OCI-LY7 (cell line): ENCODE measurements at regions not wholly inside any gene's neighbourhood (a gene's known extent, or its start where the extent isn't known, plus 50 kb on each side); places are given as distances from the start of the nearest gene placed in this dataset. TPM values are rescaled to one million over a fixed set of nuclear protein-coding genes. Genes with fewer than 3 reads are reported as not detected.

Experiments
- BruUV-seq: library from RNA; stranded (reverse); fragments of 400-500 nt; replicated peaks from 2 replicates; lab custom pipeline; 2021; lab: Mats Ljungman, UMichigan
- CTCF ChIA-PET: fragments of 300-600 bp; sonication (Branson Sonifier 250); formaldehyde crosslinking; loops from one replicate; lab custom pipeline; 2022; ENCODE audit warnings: antibody characterized with exemption; ENCODE audit not compliant: unreplicated experiment; lab: Charles Lee
- POLR2A ChIA-PET: fragments of 300-600 bp; sonication (Branson Sonifier 250); formaldehyde crosslinking; loops from one replicate; lab custom pipeline; 2022; ENCODE audit warnings: antibody characterized with exemption; lab: Charles Lee
- DNase-seq: peaks from one replicate; pipeline ENCODE4 v3.0.0-alpha.2; 2015; ENCODE audit warnings: low spot score
- H2AFZ ChIP-seq: fragments of 200-600 bp; sonication (generic), shearing (Covaris generic); 2 replicates; pipeline ENCODE4 v1.6.1; 2014; ENCODE audit warnings: mild to moderate bottlenecking, antibody characterized with exemption, low read length, moderate library complexity
- H3K27ac ChIP-seq: fragments of 200-600 bp; sonication (generic); 2 replicates; pipeline ENCODE4 v1.5.1; 2014; ENCODE audit warnings: mixed run types, low read depth, mild to moderate bottlenecking, moderate library complexity, low read length, inconsistent platforms; ENCODE audit not compliant: poor library complexity, severe bottlenecking
- H3K36me3 ChIP-seq: fragments of 200-600 bp; sonication (generic); 2 replicates; pipeline ENCODE4 v1.6.1; 2014; ENCODE audit warnings: mild to moderate bottlenecking, antibody characterized with exemption, low read length, moderate library complexity, mixed read lengths; ENCODE audit not compliant: insufficient read depth
- H3K4me1 ChIP-seq: fragments of 200-600 bp; sonication (generic); 2 replicates; pipeline ENCODE4 v1.5.1; 2014; ENCODE audit warnings: mild to moderate bottlenecking, low read length; ENCODE audit not compliant: insufficient read depth, poor library complexity, severe bottlenecking
- H3K4me2 ChIP-seq: fragments of 200-600 bp; sonication (generic); 2 replicates; pipeline ENCODE4 v1.6.1; 2014; ENCODE audit warnings: mild to moderate bottlenecking, low read length
- H3K4me3 ChIP-seq: fragments of 200-600 bp; sonication (generic); 2 replicates; pipeline ENCODE4 v1.5.1; 2014; ENCODE audit warnings: mild to moderate bottlenecking, low read depth, low read length; ENCODE audit not compliant: poor library complexity, severe bottlenecking
- H3K79me2 ChIP-seq: fragments of 200-600 bp; sonication (generic); 2 replicates; pipeline ENCODE4 v1.6.1; 2016; ENCODE audit warnings: low read depth, mild to moderate bottlenecking, low read length, moderate library complexity, mixed read lengths; ENCODE audit not compliant: insufficient read depth
- H3K9me2 ChIP-seq: fragments of 200-600 bp; sonication (generic); 2 replicates; pipeline ENCODE4 v1.6.1; 2016; ENCODE audit warnings: mild to moderate bottlenecking, low read length, mixed read lengths; ENCODE audit not compliant: insufficient read depth
- H3K9me3 ChIP-seq: fragments of 200-600 bp; sonication (generic); 2 replicates; pipeline ENCODE4 v1.6.1; 2014; ENCODE audit warnings: mild to moderate bottlenecking, mixed run types, low read length, mixed read lengths
- H4K20me1 ChIP-seq: fragments of 200-600 bp; sonication (generic); 2 replicates; pipeline ENCODE4 v1.6.1; 2014; ENCODE audit warnings: mild to moderate bottlenecking, antibody characterized with exemption, low read length, moderate library complexity, mixed read lengths; ENCODE audit not compliant: insufficient read depth
- CTCF ChIP-seq: fragments of 200-600 bp; sonication (generic); conservative IDR thresholded peaks from 2 replicates; pipeline ENCODE4 v1.5.1; 2014; ENCODE audit warnings: mild to moderate bottlenecking, antibody characterized with exemption, low read length, moderate library complexity, mixed read lengths
- EZH2phosphoT487 ChIP-seq: fragments of 200-600 bp; sonication (generic); IDR thresholded peaks from 2 replicates; pipeline ENCODE4 v1.6.1; 2018; ENCODE audit warnings: low read depth, borderline replicate concordance, mild to moderate bottlenecking, mixed run types, antibody characterized with exemption, low read length, moderate library complexity, mixed read lengths
- intact Hi-C: fragments of 100-400 bp; cut with micrococcal nuclease; formaldehyde crosslinking; loops from one replicate; pipeline ENCODE4 v1.10.0; 2022; ENCODE audit not compliant: unreplicated experiment
- small RNA-seq: library from RNA; depleted of rRNA; stranded (forward); fragments of <200 nt; gene quantifications from one replicate; pipeline ENCODE3, GENCODE V24; 2014

GRCh38 chr12:94510128-94510527 is 50.5 kb upstream of the CEP83 start:
- Histone ChIP-seq H3K9me3 (no peaks in the 10 kb centered on the region), H3K27ac (no peak overlapping the region), H2AFZ (no peak overlapping the region), H3K4me2 (no peak overlapping the region), H3K36me3 (no peaks in the 10 kb centered on the region), H3K4me3 (no peak overlapping the region), H3K79me2 (no peaks in the 10 kb centered on the region), H3K4me1 (no peaks in the 10 kb centered on the region), H3K9me2 (no peaks in the 10 kb centered on the region), H4K20me1 (no peaks in the 10 kb centered on the region)
- no TSS peak for BruUV-seq
- ChIA-PET POLR2A (interaction anchor here (0.6 kb wide), 1 partner anchor 141 kb away, joined by 4 read pairs; no protein-coding TSS in a partner anchor), CTCF (no interaction called here)
- intact Hi-C loops: no loop called here
- no peak for DNase-seq
- TF ChIP-seq EZH2phosphoT487 (no peak), CTCF (no peak)

Small RNA genes lying in the stretch of these regions (small RNA-seq; reads per million reads assigned to genes)
- not detected for gene RN7SL483P
